Pons (tissue), 1 donor: ENCODE measurements at regions not wholly inside any gene's neighbourhood (a gene's known extent, or its start where the extent isn't known, plus 50 kb on each side); places are given as distances from the start of the nearest gene placed in this dataset.
"Not testable (repeated sequence)": the region's sequence is repeated elsewhere in the genome, so short reads cannot be mapped to it uniquely, and the experiment has no call there.

Experiments
- DNase-seq: peaks from one replicate; pipeline ENCODE4 v3.0.0-alpha.2; 2016; ENCODE audit warnings: low spot score

GRCh38 chr20:60097285-60097684 is 139.1 kb downstream of the CDH26 start:
- DNase-seq: no peak

DNA sequence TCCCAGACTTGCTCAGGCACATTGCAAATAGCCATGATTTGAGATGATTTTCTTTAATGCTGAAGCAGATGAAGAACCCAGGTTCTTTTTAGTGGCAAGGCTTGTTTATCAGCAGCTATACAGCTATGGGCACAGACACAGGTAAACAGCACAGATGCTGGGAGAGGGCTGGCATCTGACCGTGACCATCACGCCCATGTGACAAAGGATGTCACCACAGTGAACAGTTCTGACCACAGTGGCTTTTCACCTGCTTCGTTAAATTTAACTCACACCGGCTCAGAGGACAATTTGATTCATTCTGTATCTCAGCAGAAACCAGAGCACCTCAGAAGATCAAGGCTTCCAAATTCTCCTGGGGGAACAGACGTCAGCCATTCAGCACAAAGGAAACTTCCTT is 142.6 kb downstream of the CDH26 start:
- DNase-seq: no peak

GRCh38 chr20:60101201-60101890 is 143.1 kb downstream of the CDH26 start:
- DNase-seq: no peak

DNA sequence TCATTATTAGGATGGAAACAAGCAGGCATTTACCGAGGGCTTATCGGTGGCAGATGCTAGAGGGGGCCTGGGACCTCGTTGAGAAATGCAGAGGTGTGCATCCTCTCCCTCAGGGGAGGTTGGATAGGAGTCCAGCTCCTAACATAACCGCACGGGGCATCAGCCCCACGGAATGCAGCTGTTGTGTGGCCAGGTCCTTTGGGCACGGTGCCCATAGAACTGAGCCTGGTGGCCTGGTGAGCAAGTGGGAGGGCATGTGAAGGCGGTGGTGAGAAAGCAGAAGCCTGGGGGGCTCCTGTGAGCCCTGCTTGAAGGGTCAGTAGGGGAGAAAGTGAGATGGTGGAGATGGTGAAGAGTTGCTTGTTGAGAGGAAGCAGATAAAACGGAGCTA is 143.7 kb downstream of the CDH26 start:
- DNase-seq: no peak

DNA sequence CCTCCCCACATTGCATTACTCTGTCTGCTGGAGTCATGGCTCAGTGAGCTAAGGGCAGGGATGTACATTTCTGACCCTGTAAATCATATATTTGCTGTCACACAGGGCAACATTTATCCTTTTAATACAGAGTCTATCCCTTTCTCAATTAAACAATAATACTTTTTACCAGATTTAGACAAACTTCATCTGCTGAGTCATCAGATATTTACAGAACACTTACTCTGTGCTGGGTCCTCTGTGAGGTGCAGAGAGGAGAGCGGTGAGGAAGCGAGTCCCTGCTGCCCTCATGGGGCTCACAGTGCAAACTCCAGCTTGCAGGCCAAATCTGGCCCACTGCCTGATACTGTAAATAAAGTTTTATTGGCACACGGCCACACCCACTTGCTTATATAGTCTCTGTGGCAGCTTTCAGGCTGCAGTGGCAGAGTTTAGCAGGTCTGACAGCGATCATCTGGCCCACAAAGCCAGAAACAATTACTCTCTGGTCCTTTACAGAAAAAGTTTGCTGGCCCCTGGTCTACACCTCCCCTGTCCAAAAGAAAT is 144.5 kb downstream of the CDH26 start:
- DNase-seq: no peak

GRCh38 chr20:60104993-60105803 is 147.0 kb downstream of the CDH26 start:
- no peak for DNase-seq

DNA sequence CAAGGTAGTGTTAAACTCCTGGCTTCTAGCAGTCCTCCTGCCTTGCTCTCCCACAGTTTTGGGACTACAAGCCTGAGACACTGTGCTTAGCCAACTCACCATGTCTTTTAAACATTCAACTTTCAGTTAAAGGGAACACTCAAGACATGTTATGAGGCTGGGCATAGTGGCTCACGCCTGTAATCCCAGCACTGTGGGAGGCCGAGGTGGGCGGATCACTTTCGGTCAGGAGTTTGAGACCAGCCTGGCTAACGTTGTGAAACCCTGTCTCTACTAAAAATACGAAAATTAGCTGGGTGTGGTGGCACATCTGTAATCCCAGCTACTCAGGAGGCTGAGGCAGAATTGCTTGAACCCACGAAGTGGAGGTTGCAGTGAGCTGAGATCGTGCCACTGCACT is 148.0 kb downstream of the CDH26 start:
- DNase-seq: not testable (repeated sequence)

- DNase-seq: no peak
Observed at GRCh38 chr20:60107621-60108390, 149.6 kb downstream of the CDH26 start.

- DNase-seq: no peak
Observed at GRCh38 chr20:60108397-60108796, 150.2 kb downstream of the CDH26 start.

DNA sequence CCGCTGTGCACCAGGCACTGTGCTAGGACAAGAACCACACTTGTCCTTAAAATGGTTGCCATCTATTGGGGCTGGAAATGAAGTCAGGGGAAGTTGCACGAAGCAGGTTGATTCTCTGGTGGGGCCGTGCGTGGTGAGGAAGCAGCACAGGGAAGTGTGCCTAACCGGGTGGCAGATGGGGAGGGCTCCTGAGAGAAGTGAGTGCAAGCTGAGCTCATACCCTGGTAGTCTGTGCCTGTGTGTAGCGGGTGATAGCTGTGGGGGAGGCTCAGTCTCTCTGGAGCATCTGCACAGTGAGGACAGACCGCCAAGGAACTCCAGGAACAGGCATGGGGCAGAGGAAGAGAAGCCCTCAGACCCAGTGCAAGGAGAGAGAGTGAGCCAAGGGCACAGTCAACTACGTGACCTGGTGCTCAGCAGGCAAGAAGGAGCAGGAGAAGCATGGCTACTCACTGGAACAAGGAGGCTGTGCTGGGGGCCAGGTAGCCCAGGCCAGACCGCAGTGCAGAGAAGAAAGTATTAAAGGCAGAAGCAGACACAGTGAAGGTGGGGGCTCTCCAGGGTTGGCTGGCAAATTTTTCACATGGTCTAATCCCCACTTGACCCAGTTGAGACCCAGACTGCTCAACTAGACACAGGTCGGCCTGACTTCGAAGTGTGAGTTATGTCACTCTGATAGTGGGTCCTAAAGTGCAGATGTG is 155.0 kb downstream of the CDH26 start:
- no peak for DNase-seq

DNA sequence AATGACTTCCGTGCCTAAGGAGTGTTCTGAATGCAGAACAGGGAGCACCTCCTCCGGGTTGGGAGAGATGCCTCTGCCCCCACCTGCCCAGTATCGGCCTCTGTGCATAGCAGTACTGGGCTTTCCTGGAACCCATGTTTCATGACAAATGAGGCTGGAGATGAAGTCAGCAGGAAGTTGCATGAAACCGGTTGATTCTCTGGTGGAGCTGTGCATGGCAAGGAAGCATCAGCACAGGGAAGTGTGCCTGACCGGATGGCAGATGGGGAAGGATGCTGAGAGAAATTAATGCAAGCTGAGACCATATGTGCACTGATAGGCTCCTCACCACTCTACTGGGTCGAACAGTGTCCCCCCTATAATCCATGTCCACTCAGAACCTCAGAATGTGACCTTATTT is 155.5 kb downstream of the CDH26 start:
- no peak for DNase-seq

DNA sequence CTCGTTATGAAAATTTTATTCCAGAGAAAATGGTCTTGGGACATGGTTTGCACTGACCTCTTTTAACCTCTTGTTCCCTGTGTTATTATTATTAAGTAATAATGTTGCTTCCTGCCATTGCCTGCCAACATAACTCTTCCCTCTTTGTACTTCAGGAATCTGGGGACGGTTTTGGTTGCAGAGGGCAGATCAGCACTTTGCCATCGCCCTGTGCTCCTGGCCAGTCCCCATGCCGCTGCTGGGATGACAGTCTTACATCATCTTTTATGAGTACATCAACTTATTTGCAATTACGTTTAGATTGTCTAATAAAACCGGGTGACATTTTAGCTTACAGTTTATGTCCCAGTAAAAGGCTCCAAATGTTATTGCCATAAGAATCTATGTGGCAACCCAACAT is 157.2 kb downstream of the CDH26 start:
- no peak for DNase-seq

DNA sequence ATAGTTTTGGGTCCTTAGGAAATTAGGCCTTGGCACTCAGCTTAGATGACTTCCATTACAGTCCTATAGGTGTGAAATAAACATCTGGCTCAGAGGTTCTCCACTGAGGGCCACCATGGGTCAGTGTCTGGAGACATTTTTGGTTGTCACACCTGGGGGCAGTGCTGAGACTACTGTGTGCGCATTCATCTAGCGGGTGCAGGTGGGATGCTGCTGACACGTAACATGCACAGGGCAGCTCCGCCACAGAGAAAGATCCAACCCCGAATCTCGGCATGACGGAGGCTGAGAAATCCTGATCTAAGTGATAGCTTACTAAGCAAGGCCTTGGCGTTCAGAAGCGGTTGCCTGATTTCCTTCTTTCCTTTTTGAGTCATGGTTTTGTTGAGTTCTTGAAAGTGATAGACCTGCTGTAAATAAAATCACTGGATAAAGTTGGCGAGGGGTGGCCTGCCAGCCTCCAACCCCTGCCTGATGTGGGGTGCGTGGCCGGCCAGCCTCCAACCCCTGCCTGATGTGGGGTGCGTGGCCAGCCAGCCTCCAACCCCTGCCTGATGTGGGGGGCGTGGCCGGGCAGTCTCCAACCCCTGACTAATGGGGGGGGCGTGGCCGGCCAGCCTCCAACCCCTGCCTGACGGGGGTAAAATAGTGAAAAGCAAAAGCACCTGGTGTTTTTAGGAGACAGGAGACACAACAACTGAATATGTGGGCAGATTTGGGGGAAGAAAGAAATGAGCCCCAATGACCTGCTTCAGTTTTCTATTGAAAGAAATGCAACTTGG is 158.1 kb downstream of the CDH26 start:
- DNase-seq: no peak

DNA sequence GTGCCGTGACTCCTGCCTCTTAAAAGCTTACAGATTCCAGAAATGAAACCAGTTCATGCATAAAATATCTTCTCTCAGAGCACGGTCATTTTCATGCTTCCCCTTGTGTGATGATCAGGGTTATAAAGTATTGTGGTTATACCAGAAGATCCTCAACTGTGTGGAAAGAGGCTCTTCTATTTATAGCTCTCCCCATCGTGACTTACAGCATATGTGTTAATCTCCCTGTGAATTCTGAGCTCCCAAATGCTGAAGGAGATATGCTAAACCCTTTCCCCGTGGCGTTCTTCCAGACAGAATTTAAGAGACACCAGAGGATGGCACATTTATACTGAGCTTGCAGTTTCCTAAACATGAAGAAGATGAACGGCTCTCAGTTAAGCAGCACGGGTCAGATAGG is 158.8 kb downstream of the CDH26 start:
- no peak for DNase-seq

GRCh38 chr20:60121903-60122302 is 163.7 kb downstream of the CDH26 start:
- no peak for DNase-seq

DNA sequence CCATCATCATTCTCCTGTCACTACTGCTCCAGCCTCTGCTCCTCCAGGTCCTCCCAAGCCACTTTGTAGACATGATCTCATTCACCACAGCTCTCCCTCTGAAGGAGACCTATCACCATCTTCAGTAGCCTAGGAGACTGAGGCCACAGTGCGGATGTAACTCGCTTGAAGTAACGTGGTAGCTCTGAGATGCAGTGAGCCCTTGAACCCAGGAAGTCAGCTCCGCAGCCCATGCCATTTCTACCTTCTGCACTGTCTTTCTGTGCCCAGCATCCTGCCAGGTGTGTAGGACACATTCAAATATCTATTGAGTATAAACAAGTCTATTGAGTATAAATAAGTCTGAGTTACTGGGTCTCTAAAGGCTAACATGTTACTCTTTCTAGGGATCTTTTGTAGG is 164.4 kb downstream of the CDH26 start:
- no peak for DNase-seq

- no peak for DNase-seq
Observed at GRCh38 chr20:60123096-60123495, 164.9 kb downstream of the CDH26 start.

GRCh38 chr20:60123652-60124051 is 165.4 kb downstream of the CDH26 start:
- no peak for DNase-seq

GRCh38 chr20:60124776-60125381 is 166.7 kb downstream of the CDH26 start:
- DNase-seq: no peak

GRCh38 chr20:60125513-60125912 is 167.3 kb downstream of the CDH26 start:
- no peak for DNase-seq

DNA sequence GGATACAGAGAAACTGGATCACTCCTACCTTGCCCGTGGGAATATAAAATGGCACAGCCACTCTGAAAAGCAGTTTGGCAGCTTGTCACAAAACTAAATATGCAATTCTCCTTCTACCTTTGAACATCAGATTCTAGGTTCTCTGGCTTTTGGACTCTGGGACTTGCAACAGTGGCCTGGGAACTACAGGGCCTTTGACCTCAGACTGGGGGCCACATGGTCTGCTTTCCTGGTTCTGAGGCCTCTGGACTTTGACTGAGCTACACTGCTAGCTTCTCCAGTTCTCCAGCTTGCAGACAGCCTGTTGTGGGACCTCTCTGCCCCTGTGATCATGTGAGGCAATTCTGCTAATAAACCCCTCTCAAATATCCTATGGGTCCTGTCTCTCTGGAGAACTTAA is 168.8 kb downstream of the CDH26 start:
- DNase-seq: no peak
